Left renal cortex interstitium (tissue), 4 donors: ENCODE measurements at regions not wholly inside any gene's neighbourhood (a gene's known extent, or its start where the extent isn't known, plus 50 kb on each side); places are given as distances from the start of the nearest gene placed in this dataset.

ENCODE experiments used
- DNase-seq, 4 donors: peaks; one replicate each; pipeline ENCODE4 v3.0.0-alpha.2; 2013; ENCODE audit warnings: low read depth in 4 of 4, low spot score in 2 of 4, missing footprints in 1 of 4

- DNase-seq = no peak
These were observed 95.0 kb downstream of the DUSP6 start for GRCh38 chr12:89257340-89257739.

- DNase-seq = no peak
These were observed 96.2 kb downstream of the DUSP6 start for GRCh38 chr12:89256060-89256459.

- DNase-seq = no peak
These were observed 98.8 kb downstream of the DUSP6 start for GRCh38 chr12:89253488-89253887.

GRCh38 chr12:89252284-89252683 lies 100.0 kb downstream of the DUSP6 start:
- no peak for DNase-seq

GRCh38 chr12:89251342-89252271 lies 100.7 kb downstream of the DUSP6 start:
- no peak for DNase-seq

GRCh38 chr12:89250636-89251035 lies 101.7 kb downstream of the DUSP6 start:
- no peak for DNase-seq

GRCh38 chr12:89250213-89250612 lies 102.1 kb downstream of the DUSP6 start:
- DNase-seq = no peak

- no peak for DNase-seq
These were observed 104.3 kb downstream of the DUSP6 start for GRCh38 chr12:89247967-89248366.

GRCh38 chr12:89247541-89247942 lies 104.8 kb downstream of the DUSP6 start:
- no peak for DNase-seq

GRCh38 chr12:89245090-89245489 lies 107.2 kb downstream of the DUSP6 start:
- DNase-seq = no peak

GRCh38 chr12:89244536-89244935 lies 107.8 kb downstream of the DUSP6 start:
- no peak for DNase-seq

GRCh38 chr12:89243771-89244170 lies 108.5 kb downstream of the DUSP6 start:
- DNase-seq = no peak

- no peak for DNase-seq
These were observed 112.8 kb downstream of the DUSP6 start for GRCh38 chr12:89239534-89239933.

- DNase-seq = no peak
These were observed 113.7 kb downstream of the DUSP6 start for GRCh38 chr12:89238593-89238992.

GRCh38 chr12:89237763-89238162 lies 114.5 kb downstream of the DUSP6 start:
- DNase-seq = no peak

- DNase-seq = no peak
These were observed 115.4 kb downstream of the DUSP6 start for GRCh38 chr12:89236748-89237383.

- no peak for DNase-seq
These were observed 116.1 kb downstream of the DUSP6 start for GRCh38 chr12:89236237-89236636.

GRCh38 chr12:89235189-89235993 lies 116.9 kb downstream of the DUSP6 start:
- no peak for DNase-seq

GRCh38 chr12:89234324-89235114 lies 117.8 kb downstream of the DUSP6 start:
- DNase-seq = no peak

GRCh38 chr12:89231686-89232085 lies 120.6 kb downstream of the DUSP6 start:
- DNase-seq = no peak
